Coronary artery (tissue), 2 donors: ENCODE measurements at regions not wholly inside any gene's neighbourhood (a gene's known extent, or its start where the extent isn't known, plus 50 kb on each side); places are given as distances from the start of the nearest gene placed in this dataset.
"Not testable (repeated sequence)": the region's sequence is repeated elsewhere in the genome, so short reads cannot be mapped to it uniquely, and the experiment has no call there.

Source experiments
- DNase-seq: peaks from one replicate; pipeline ENCODE4 v3.0.0-alpha.2; 2017; ENCODE audit warnings: low spot score
- H3K27ac ChIP-seq, 2 donors: fragments of 200-600 bp; sonication (generic); one replicate each; pipeline ENCODE4 v1.5.1; 2016 to 2019
- H3K4me3 ChIP-seq: fragments of 200-600 bp; sonication (generic); 2 replicates; pipeline ENCODE4 v1.5.1; 2016; ENCODE audit warnings: mild to moderate bottlenecking, moderate library complexity

GRCh38 chr12:131660401-131660800 is 50.5 kb upstream of the SFSWAP start:
- not testable (repeated sequence) for H3K4me3 ChIP-seq, H3K27ac ChIP-seq, DNase-seq
